Right ventricle myocardium inferior (tissue), 1 donor: ENCODE measurements at regions not wholly inside any gene's neighbourhood (a gene's known extent, or its start where the extent isn't known, plus 50 kb on each side); places are given as distances from the start of the nearest gene placed in this dataset.
"Not testable (repeated sequence)": the region's sequence is repeated elsewhere in the genome, so short reads cannot be mapped to it uniquely, and the experiment has no call there.

Experiments used
- ATAC-seq: fragments of 200-7000 bp; cut with Tn5 transposase; one replicate; pipeline ENCODE4 v1.9.1; 2020; ENCODE audit warnings: mild to moderate bottlenecking, moderate library complexity
- DNase-seq: peaks from one replicate; pipeline ENCODE4 v3.0.0; 2021; ENCODE audit errors: missing footprints
- intact Hi-C: fragments of 100-400 bp; cut with DNase I; formaldehyde crosslinking; loops from one replicate; pipeline ENCODE4 v1.11.0; 2022
- donor health status: DM: no; HTN: yes; CAD: no; lungs with severe emphysema.

DNA sequence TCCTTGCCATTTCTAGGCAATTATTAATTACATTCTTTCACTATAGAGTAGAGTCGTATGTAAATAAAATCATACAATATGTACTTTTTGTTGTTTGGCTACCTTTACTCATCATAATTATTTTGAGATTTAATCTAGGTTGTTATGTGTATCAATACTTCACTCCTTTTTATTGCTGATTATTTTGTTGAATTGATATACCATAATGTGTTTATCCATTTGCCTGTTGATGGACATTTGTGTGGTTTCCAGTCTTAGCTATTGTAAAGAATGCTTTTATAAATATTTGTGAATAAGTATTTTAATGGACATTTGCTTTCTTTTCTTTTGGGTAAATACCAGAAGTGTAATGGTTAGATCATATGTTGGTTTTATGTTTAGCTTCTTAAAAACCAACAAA, 174.0 kb downstream of the RAMP3 start:
- DNase-seq (no peak), ATAC-seq (no peak)
- intact Hi-C loops: no loop called here

DNA sequence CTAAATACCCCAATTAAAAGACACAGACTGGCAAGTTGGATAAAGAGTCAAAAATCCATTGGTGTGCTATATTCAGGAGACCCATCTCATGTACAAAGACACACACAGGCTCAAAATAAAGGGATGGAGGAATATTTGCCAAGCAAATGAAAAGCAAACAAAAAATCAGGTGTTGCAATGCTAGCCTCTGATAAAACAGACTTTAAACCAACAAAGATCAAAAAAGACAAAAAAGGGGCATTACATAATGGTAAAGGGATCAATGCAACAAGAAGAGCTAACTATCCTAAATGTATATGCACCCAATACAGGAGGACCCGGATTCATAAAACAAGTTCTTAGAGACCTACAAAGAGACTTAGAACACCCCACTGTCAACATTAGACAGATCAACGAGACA, 177.4 kb downstream of the RAMP3 start:
- intact Hi-C loops, ATAC-seq: not testable (repeated sequence)

DNA sequence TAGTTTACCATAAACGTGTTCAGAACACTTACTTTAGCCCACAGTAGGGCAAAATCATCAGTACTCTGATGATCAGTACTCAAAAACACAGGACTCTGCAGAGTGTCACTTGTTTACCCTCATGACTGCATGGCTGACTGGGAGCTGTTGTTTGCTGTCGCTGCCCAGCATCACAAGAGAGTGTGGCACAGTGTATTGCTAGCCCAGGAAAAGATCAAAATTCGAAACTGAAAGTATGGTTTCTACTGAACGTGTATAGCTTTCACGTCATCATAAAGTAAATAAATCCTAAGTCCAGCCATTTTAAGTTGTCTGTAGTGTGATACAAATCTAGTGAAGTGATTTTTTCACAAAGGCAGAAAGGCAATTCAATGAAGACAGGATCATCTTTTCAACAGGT, 184.6 kb downstream of the RAMP3 start:
- intact Hi-C loops: no loop called here
- no peak for ATAC-seq
- no peak for DNase-seq

More for the DNA sequence above, 177.4 kb downstream of the RAMP3 start:
- not testable (repeated sequence) for DNase-seq

DNA sequence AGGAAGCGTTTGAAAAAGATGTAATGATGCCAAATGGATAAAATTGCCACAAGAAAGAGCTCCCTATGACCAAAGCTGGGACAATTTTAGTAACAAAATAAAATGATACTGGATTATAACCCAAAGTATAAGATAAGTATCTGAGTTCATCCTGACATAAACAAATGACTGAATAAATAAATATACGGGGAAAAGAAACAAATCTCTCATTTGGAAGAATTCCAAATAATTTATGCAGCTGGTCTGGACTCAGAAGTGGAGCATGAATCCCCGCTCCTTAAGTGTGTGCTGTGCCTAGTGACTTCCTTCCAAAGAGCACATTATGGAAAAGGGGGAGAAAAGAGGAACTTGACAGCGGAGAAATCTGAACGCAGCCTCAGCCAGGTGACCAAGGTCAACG, 186.2 kb downstream of the RAMP3 start:
- intact Hi-C loops: no loop called here
- DNase-seq (no peak), ATAC-seq (no peak)

DNA sequence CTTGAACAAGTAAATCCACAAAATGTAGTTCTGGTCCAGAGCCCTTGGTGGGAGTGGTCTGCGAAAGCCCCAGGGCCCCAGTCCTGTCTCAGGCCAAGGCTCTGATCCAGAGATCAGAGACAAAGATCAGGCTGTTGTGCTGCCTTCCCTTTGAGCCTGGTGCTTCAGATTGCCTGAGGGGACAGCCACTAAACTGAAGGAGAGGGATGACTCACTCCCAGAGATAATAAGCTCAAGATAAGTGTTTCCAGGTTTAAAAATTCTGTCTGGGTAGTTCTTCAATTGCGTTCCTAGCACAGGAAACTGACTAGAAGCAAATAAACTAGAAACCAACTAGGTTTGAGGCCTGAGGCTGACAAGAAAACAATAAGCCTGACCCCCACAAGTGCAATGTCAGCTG, 190.2 kb downstream of the RAMP3 start:
- intact Hi-C loops: no loop called here
- no peak for DNase-seq
- ATAC-seq: no peak

DNA sequence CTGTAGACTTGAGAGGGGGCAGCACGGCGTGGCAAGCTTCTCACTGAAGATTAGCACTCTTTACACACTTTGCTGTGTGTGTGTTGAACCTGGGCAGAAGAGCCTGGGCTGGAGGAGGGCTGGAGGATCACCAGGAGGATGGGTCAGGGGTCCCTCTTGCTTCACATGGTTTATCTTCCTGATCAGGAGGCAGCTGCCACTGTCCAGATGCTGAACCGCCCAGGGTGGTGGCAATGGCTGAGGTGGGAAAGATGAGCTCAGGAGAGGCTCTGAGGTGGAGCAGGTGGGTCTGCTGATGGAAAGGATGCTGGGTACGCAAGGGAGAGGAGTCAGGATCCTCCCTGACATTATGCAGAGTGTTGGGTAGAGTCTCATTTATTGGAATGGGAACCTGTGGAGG, 191.5 kb downstream of the RAMP3 start:
- DNase-seq (no peak), ATAC-seq (peak; percentile 13)
- intact Hi-C loops: no loop called here

DNA sequence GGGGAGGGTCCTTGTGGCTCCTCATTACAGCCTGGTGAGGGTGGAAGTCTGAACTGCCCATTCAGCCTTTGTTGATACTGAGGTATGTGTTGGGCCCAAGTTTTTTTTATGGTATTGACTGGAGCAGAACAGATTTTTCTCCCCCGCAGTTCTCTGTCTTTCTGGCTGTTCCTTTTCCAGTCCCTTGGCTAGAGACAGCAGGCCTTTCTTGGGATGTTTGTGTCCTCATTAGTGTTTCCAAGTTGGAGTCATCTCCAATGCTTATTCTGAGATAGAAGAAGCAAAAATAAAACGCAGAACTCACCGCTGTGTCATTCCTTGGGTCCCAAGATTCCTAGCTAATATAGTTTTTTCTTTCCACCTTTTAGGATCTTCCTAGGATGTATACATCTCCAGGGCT, 193.3 kb downstream of the RAMP3 start:
- intact Hi-C loops: no loop called here
- no peak for ATAC-seq
- DNase-seq: no peak

DNA sequence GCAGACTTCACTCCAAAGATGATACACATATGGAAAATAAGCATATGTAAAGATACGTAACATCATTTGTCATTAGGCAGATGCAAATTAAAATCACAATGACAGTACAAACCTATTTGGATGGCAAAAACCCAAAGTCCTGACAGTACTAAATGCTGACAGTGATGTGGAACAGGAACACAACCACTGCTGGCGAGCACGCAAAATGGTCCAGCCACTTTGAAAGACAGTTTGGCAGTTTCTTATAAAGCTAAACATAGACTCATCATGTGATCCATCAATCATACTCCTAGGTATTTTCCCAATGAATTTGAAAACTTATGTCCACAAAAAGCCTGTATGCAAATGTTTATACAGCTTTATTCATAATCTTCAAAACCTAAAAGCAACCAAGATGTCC, 200.7 kb downstream of the RAMP3 start:
- DNase-seq: no peak
- ATAC-seq: peak; percentile 65
- intact Hi-C loops: loop anchor here (2.0 kb wide), 1 partner anchor 63 kb away; no protein-coding TSS in a partner anchor

DNA sequence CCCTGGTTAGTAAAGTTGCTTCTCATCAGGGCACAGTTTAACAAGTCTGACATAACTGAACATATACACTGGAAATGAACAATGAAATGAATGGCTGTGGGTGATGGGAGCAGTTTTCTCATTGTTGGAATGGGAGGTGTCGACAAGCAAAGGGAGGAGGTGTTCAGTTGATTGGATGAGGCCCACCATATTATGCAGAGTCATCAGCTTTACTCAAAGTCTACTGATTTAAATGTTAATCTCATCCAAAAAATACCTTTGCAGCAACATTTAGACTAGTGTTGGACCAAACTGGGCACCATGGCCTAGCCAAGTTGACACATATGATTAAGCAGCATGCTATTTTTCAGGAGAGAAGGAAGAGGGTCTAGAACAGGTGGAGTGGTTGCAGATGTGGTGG, 201.7 kb downstream of the RAMP3 start:
- ATAC-seq (no peak), DNase-seq (no peak)
- intact Hi-C loops: loop anchor here (2.0 kb wide), 1 partner anchor 64 kb away; no protein-coding TSS in a partner anchor

DNA sequence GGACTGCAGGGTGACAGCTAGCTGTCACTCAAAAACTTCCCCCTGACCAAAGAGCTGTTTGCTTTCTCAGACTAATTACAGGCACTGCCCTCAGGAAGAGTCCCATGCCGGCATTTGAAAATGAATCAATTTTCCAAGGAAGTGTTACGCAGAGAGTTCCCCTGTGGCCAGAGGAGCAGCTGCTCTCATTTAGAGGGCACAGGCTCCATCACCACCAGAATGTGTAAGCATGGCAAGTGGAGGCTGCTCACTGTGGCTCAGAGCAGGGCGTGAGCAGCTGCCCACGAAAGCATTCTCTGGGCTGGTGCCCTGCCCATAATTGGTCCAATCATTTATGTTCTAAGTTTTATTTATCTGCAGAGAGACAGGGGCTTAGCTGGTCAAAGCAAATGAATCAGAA, 202.2 kb downstream of the RAMP3 start:
- intact Hi-C loops: loop anchor here (2.0 kb wide), 1 partner anchor 65 kb away; no protein-coding TSS in a partner anchor
- no peak for DNase-seq
- no peak for ATAC-seq

DNA sequence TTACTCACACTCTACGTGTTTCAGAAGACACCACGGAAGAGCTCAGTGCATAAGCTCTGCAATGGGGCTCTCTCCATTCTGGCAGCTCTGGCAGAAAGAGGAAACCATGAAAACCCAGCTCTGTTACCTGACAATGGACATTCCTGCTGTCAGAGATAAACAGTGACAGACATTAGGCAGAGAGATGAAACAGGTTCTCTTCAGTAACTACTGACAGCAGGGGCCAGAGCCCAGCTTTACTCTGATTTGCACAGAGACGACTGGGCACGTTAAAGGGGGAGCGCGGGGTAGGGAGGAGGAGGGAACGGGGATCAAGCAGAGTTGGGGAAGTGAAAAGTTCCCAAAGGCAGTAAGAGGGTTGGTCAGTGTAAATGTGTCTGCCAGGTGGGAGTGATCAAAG, 206.1 kb downstream of the RAMP3 start:
- intact Hi-C loops: no loop called here
- DNase-seq (no peak), ATAC-seq (peak; percentile 66)

DNA sequence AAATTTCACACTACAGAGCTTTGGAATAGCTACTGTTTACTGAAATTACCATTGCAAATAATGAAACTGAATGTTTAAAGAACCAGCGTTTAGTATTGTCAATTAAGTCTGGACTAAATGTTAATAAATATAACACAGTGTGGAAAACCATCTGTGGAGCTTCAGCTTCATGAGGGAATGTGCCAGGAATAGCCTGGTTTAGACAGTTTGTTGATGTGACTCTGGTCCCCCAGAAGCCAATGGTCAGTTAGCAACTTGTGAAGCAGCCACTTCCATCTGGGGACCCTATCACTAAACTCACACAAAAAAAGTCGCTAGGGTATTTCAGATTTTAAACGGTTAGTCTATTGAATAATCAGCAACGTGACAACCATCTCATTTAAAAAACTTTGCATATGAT, 207.8 kb downstream of the RAMP3 start:
- intact Hi-C loops: no loop called here
- no peak for DNase-seq
- no peak for ATAC-seq

DNA sequence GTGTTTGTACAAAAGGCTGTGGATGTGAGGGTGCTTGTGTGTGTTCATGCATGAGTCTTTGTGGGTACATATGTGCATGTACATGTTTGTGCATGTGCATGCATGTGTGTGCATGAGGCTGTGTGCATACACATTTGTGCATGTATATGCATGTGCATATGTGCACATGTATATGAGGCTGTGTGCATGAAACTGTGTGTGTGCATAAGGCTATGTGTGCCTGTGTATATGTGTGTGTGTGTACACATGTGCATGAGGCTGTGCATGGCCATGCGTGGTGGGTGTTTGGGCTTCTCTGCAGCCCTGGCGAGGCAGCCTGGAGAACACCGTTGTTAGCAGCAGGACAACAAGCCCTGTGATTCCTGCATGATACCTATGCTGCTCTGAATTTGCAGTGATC, 207.7 kb upstream of the ADCY1 start:
- DNase-seq (no peak), ATAC-seq (no peak)
- intact Hi-C loops: no loop called here

DNA sequence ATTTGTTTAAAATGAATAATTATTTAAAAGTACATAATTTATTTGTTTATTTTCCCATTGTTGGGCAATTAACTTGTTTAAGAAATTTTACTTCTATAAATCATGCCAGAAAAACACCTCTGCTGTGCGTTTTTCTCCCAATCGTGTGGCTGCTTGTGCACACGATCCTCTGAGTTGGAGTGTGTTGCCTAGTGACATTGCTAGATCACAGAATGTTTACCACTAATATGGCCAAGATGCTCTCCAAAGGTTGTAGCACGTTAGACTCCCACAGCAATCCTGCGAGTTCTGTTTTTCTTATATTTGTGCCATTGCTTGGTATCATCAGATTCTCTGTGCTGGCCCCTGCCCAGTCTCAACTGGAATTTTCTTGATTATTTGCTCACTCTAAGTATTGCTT, 207.1 kb upstream of the ADCY1 start:
- no peak for DNase-seq
- ATAC-seq: no peak
- intact Hi-C loops: no loop called here

DNA sequence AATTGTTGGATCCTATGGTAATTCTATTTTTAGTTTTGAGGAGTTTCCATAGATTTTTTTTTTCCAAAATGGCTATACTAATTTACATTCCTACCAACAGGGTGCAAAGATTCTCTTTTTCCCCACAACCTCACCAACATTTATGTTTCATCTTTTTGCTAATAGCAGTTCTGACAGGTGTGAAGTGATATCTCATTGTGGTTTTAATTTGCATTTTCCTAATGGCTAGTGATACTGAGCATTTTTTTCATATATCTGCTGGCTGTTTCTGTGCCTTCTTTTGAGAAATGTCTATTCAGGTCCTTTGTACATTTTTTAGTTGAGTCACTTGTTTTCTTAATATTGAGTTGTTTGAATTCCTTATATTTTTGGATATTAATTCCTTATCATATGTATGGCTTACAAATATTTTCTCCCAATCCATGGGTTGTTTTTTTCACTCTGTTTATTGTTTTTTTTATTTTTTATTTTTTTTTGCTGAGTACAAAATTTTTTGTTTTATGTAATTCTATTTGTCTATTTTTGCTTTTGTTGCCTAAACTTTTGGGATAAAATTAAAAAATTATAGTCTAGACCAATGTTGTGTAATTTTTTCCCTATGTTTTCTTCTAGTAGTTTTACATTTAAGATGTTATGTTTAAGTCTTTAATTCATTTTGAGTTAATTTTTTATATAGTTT, 205.9 kb upstream of the ADCY1 start:
- ATAC-seq: no peak
- intact Hi-C loops: no loop called here
- DNase-seq: no peak

DNA sequence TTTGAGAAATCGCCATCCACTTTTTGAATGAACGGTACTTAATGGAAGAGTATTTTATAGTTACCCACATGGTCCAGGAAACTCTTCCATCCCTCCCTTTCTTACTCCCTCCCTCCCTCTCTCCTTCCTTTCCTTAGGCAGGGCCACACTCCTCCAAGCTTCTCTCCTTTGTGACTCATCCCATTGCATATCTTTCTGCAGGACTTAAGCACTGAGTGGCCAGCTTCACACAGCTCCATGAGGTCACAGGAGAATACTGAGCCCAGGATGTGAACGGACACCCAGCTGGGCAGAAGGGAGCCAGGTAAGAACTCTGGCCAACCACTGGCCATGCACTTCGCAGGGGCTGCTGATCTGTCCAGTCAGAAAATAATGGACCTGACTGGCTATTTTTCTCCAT, 189.7 kb upstream of the ADCY1 start:
- ATAC-seq (peak; percentile 42), DNase-seq (no peak)
- intact Hi-C loops: no loop called here

DNA sequence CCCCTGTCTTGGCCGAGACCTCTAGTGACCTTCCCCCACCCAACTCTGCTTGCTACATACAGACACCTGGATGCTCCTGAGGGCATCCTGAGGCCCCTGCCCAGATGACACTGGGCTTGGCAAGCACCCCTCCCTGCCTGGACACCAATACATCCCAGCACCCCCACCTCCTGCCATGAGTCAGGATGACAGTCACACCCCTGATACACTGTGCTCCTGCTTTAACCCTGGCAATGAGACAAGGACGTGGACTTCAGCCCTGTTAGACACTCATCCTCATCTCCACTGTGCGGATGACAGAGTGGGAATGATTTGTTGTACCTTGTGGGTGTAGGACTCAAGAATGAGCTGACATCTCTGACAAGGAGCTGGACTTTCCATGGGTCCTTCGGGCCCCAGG, 186.3 kb upstream of the ADCY1 start:
- intact Hi-C loops: no loop called here
- ATAC-seq: no peak

DNA sequence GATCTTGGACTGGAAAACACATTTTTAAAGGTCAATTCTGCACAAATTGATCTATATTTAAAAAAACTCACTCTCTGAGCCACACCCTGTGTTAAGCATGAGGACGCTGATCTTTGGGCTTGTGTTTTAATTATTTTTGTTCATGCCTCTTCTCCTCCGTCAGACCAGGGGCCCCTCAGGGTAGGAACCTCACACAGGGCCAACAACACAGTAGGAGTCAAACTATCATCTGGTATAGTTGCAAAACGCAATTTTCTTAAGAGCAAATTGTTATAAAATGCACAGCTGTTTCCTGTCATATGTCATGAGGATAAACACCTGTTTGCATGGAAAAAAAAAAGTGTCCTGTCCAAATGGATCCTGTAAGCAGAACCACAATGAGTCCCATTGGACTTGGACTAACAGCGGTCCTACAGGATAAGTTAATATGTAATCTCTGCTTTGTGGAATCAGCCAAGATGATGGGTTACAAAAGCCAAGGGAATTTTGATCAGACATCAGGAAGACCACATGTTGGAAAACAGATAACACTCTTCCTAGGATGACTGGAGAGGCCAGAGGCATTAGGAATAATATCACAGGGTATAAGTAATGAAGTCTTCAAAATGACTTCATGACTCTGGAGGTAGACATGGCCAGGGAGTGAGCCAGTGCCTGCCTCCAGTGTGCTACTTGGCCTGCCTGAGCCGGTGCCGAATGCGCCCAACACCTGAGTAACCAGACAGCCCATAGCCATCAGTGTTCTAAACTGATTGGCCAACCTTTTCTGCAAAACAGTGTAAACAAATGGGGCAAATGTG, 184.9 kb upstream of the ADCY1 start:
- DNase-seq: no peak
- peak; percentile 88 for ATAC-seq
- intact Hi-C loops: no loop called here

More for the DNA sequence above, 186.3 kb upstream of the ADCY1 start:
- no peak for DNase-seq

DNA sequence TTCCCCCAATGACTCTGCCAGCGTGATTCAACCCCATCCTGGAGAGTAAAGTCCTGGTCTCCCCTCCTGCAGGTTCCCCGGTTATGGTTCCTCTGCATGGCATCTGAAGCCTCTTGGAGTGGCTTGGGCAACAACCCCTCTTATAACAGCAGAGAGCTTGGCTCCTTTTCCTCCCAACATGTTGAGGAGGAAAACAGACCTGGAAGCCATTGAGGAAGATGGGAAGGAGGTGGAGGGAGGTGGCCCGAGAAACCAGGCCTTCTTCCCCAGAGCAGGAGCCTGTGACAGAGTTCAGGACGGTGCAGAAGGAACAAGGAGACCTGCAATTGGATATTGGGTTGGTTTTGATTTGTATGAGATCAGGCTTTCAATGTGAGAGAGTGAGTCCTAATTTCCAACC, 184.0 kb upstream of the ADCY1 start:
- intact Hi-C loops: no loop called here
- DNase-seq (no peak), ATAC-seq (no peak)

DNA sequence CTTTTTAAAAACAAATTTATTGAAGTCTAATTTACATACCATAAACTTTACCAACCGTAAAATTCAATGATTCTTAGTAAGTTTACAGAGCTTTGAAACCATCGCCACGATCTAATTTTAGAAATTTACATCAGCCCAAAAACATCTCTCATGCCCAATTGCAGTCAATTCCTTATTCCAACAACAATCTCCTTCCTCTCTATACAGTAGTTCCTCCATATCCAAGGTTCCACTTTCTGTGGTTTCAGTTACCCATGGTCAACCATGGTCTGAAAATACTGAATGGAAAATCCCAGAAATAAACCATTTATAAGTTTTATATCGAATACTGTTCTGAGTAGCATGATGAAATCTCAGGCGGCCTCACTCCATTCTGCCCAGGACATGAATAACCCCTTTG, 183.4 kb upstream of the ADCY1 start:
- DNase-seq (no peak), ATAC-seq (no peak)
- intact Hi-C loops: no loop called here
